ENCODE measurements at regions not wholly inside any gene's neighbourhood (a gene's known extent, or its start where the extent isn't known, plus 50 kb on each side); places are given as distances from the start of the nearest gene placed in this dataset.
"Not testable (repeated sequence)": the region's sequence is repeated elsewhere in the genome, so short reads cannot be mapped to it uniquely, and the experiment has no call there.

- Mint-ChIP-seq H3K4me1 (ENCODE audit: low read depth, unreplicated experiment) (peaks cover 4% of the 10 kb centered on the region), H3K27ac (ENCODE audit: unreplicated experiment) (no peak overlapping the region)
- TF ChIP-seq, protein P1, sequence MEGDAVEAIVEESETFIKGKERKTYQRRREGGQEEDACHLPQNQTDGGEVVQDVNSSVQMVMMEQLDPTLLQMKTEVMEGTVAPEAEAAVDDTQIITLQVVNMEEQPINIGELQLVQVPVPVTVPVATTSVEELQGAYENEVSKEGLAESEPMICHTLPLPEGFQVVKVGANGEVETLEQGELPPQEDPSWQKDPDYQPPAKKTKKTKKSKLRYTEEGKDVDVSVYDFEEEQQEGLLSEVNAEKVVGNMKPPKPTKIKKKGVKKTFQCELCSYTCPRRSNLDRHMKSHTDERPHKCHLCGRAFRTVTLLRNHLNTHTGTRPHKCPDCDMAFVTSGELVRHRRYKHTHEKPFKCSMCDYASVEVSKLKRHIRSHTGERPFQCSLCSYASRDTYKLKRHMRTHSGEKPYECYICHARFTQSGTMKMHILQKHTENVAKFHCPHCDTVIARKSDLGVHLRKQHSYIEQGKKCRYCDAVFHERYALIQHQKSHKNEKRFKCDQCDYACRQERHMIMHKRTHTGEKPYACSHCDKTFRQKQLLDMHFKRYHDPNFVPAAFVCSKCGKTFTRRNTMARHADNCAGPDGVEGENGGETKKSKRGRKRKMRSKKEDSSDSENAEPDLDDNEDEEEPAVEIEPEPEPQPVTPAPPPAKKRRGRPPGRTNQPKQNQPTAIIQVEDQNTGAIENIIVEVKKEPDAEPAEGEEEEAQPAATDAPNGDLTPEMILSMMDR (IDR thresholded peaks at IDR 0.05; ENCODE audit: partially characterized antibody, unreplicated experiment): no peak
These were observed 91.0 kb downstream of the TEX35 start for GRCh38 chr1:178603926-178604325.

GRCh38 chr1:178606839-178607238 lies 93.9 kb downstream of the TEX35 start:
- H3K4me1 Mint-ChIP-seq (ENCODE audit: low read depth, unreplicated experiment): peaks cover 4% of the 10 kb centered on the region
- no peaks in the 10 kb centered on the region for H3K36me3 Mint-ChIP-seq (ENCODE audit: unreplicated experiment)
- TF ChIP-seq, protein P1 (IDR thresholded peaks at IDR 0.05; ENCODE audit: partially characterized antibody, unreplicated experiment): no peak
- H3K27ac Mint-ChIP-seq (ENCODE audit: unreplicated experiment): no peak overlapping the region
- peaks cover 2% of the 10 kb centered on the region for H3K27me3 Mint-ChIP-seq (ENCODE audit: unreplicated experiment)
- no peaks in the 10 kb centered on the region for H3K9me3 Mint-ChIP-seq (ENCODE audit: unreplicated experiment)
- no peak overlapping the region for H3K4me3 Mint-ChIP-seq (ENCODE audit: unreplicated experiment)
- no peak for DNase-seq

More at GRCh38 chr1:178603926-178604325, 91.0 kb downstream of the TEX35 start:
- H3K9me3 Mint-ChIP-seq (ENCODE audit: unreplicated experiment): peaks cover 2% of the 10 kb centered on the region
- no peaks in the 10 kb centered on the region for H3K36me3 Mint-ChIP-seq (ENCODE audit: unreplicated experiment)
- H3K4me3 Mint-ChIP-seq (ENCODE audit: unreplicated experiment): no peak overlapping the region
- peaks cover 2% of the 10 kb centered on the region for H3K27me3 Mint-ChIP-seq (ENCODE audit: unreplicated experiment)
- DNase-seq: no peak

DNA sequence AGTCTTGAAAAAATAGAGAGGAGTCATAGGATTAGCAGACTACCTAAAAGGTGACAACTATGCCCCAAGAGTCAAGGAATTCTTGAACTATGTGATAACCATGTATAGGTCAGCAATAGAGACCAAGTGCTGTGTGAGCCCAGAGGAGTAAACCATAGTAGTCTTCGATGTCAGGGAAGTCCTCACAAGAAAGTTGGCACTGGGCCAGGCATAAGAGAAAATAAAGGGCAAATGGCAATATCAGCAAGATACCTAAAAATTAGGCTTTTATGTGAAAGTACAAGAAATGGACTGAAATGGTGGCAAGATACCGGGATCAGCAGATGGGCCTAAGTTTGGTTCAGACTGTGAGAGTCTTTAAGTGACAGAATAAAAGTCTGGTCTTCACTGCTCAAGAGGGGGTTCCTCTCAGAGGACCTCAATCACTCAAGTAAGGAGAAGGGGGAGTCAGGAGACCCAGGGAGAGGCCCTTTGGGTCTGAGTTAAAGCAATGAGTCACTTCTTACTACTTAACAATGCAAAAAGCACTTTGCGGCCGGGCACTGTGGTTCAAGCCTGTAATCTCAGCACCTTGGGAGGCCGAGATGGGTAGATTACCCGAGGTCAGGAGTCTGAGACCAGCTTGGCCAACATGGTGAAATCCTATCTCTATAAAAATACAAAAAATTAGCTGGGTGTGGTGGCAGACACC lies 95.0 kb downstream of the TEX35 start:
- Mint-ChIP-seq H3K27me3 (ENCODE audit: unreplicated experiment) (peaks cover 2% of the 10 kb centered on the region), H3K27ac (ENCODE audit: unreplicated experiment) (no peak overlapping the region), H3K4me1 (ENCODE audit: low read depth, unreplicated experiment) (peaks cover 4% of the 10 kb centered on the region), H3K36me3 (ENCODE audit: unreplicated experiment) (no peaks in the 10 kb centered on the region), H3K4me3 (ENCODE audit: unreplicated experiment) (no peak overlapping the region), H3K9me3 (ENCODE audit: unreplicated experiment) (no peaks in the 10 kb centered on the region)
- TF ChIP-seq, protein P1 (IDR thresholded peaks at IDR 0.05; ENCODE audit: partially characterized antibody, unreplicated experiment): no peak
- no peak for DNase-seq

DNA sequence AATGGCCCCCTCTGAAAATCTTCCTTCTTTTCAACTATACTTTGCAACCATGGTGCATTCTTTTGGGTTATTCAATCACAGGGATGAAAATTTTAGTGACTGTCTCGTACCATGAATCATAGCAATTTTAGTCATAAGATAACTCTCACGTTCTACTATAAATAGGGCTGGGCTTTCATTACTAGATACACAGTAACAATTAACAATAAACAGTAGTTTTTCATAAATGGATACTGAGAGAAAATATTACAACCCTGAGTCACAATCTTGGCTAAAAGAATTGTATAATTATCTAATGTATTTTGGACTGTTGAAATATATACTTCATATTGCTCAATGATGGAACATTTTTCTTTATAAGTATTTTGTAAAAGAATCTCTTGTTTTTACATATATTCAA lies 96.1 kb downstream of the TEX35 start:
- Mint-ChIP-seq H3K36me3 (ENCODE audit: unreplicated experiment) (no peaks in the 10 kb centered on the region), H3K9me3 (ENCODE audit: unreplicated experiment) (peaks cover 2% of the 10 kb centered on the region), H3K4me3 (ENCODE audit: unreplicated experiment) (no peak overlapping the region), H3K27me3 (ENCODE audit: unreplicated experiment) (peaks cover 2% of the 10 kb centered on the region), H3K27ac (ENCODE audit: unreplicated experiment) (no peak overlapping the region), H3K4me1 (ENCODE audit: low read depth, unreplicated experiment) (peaks cover 4% of the 10 kb centered on the region)
- TF ChIP-seq, protein P1 (IDR thresholded peaks at IDR 0.05; ENCODE audit: partially characterized antibody, unreplicated experiment): no peak
- no peak for DNase-seq

- H3K36me3 Mint-ChIP-seq (ENCODE audit: unreplicated experiment); H3K9me3 Mint-ChIP-seq (ENCODE audit: unreplicated experiment); H3K4me1 Mint-ChIP-seq (ENCODE audit: low read depth, unreplicated experiment); DNase-seq; H3K27ac Mint-ChIP-seq (ENCODE audit: unreplicated experiment); H3K27me3 Mint-ChIP-seq (ENCODE audit: unreplicated experiment); H3K4me3 Mint-ChIP-seq (ENCODE audit: unreplicated experiment): not testable (repeated sequence)
These were observed 97.9 kb downstream of the TEX35 start for GRCh38 chr1:178610690-178611410.

Data from glutamatergic neuron (in vitro differentiated cells).